HepG2 (cell line): ENCODE measurements at regions not wholly inside any gene's neighbourhood (a gene's known extent, or its start where the extent isn't known, plus 50 kb on each side); places are given as distances from the start of the nearest gene placed in this dataset.

Experiments used
- ATAC-seq: fragments of 200-7000 bp; cut with Tn5 transposase; 3 replicates; pipeline ENCODE4 v1.9.1; 2020; ENCODE audit warnings: mild to moderate bottlenecking, moderate library complexity
- BruUV-seq: library from RNA; stranded (reverse); fragments of 400-500 nt; replicated peaks from 2 replicates; lab custom pipeline; 2021; lab: Mats Ljungman, UMichigan
- CTCF ChIA-PET: fragments of 300-600 bp; formaldehyde crosslinking; extraction: SDS; loops from one replicate; lab custom pipeline; 2021; ENCODE audit warnings: low total read pairs, inconsistent platforms, low intra/inter-chr PET ratio; lab: Yijun Ruan, JAX
- POLR2A ChIA-PET: fragments of 350-600 bp; sonication (Branson Sonifier 250); formaldehyde crosslinking; loops from one replicate; lab custom pipeline; 2020; ENCODE audit warnings: antibody characterized with exemption, inconsistent platforms; lab: Yijun Ruan, JAX
- DNase-seq: peaks from one replicate; pipeline ENCODE4 v3.0.0-alpha.2; 2015; ENCODE audit warnings: low spot score
- FAIRE-seq: peaks from 3 replicates; lab custom pipeline; 2011; peaks lifted over from hg19 to GRCh38; lab: Jason Lieb, UNC
- H2AFZ ChIP-seq: one replicate; pipeline ENCODE4 v1.6.1; 2011; ENCODE audit warnings: low read length, inconsistent platforms
- H3K27ac ChIP-seq: fragments of 300-600 bp; 3 replicates; pipeline ENCODE4 v1.8.0; 2011; ENCODE audit warnings: mixed run types, mild to moderate bottlenecking, mixed read lengths, low read length, inconsistent platforms; ENCODE audit not compliant: insufficient read depth; ENCODE audit errors: extremely low read length
- H3K27me3 ChIP-seq, 2 experiments: fragments of 200-600 bp in 1 of 2; 2 replicates in 1 of 2; 3 replicates in 1 of 2; pipeline versions ENCODE4 v1.6.0 to v1.8.0; 2011; ENCODE audit warnings: low read length in 2 of 2, mild to moderate bottlenecking in 2 of 2, moderate library complexity in 2 of 2, inconsistent platforms in 1 of 2; ENCODE audit not compliant: insufficient read depth in 2 of 2, control insufficient read depth in 1 of 2
- H3K36me3 ChIP-seq, 2 experiments: fragments of 200-600 bp in 1 of 2; replicated peaks in 1 of 2; 2 replicates in 1 of 2; 3 replicates in 1 of 2; pipeline versions ENCODE4 v1.5.1 to v1.8.0; 2011; ENCODE audit warnings: low read length in 2 of 2, inconsistent platforms in 1 of 2; ENCODE audit not compliant: insufficient read depth in 2 of 2, control insufficient read depth in 1 of 2
- H3K4me1 ChIP-seq: 2 replicates; pipeline ENCODE4 v1.5.1; 2012; ENCODE audit warnings: low read length, inconsistent platforms; ENCODE audit not compliant: insufficient read depth
- H3K4me2 ChIP-seq: 2 replicates; pipeline ENCODE4 v1.6.0; 2011; ENCODE audit warnings: low read depth, low read length, inconsistent platforms
- H3K4me3 ChIP-seq, 3 experiments: fragments of 200-600 bp in 1 of 3; sonication (generic), shearing (Covaris generic) in 1 of 3; replicated peaks in 1 of 3; 2 replicates each; pipeline ENCODE4 v1.5.1; 2011 to 2016; ENCODE audit warnings: low read length in 3 of 3, inconsistent platforms in 2 of 3, low read depth in 2 of 3, mild to moderate bottlenecking in 2 of 3, control low read depth in 1 of 3, mixed read lengths in 1 of 3; ENCODE audit not compliant: insufficient read depth in 1 of 3
- H3K79me2 ChIP-seq: one replicate; pipeline ENCODE4 v1.6.1; 2011; ENCODE audit warnings: low read length, inconsistent platforms; ENCODE audit not compliant: insufficient read depth
- H3K9ac ChIP-seq: 2 replicates; pipeline ENCODE4 v1.6.0; 2011; ENCODE audit warnings: mild to moderate bottlenecking, low read depth, low read length, inconsistent platforms; ENCODE audit not compliant: insufficient read depth
- H3K9me3 ChIP-seq: 2 replicates; pipeline ENCODE4 v1.5.1; 2012; ENCODE audit warnings: mild to moderate bottlenecking, low read length
- H4K20me1 ChIP-seq: 2 replicates; pipeline ENCODE4 v1.6.0; 2011; ENCODE audit warnings: inconsistent platforms, mild to moderate bottlenecking, low read length, moderate library complexity; ENCODE audit not compliant: insufficient read depth
- DBP ChIP-seq: sonication (generic); formaldehyde crosslinking; IDR thresholded peaks from 2 replicates; pipeline ENCODE4 v1.4.0; 2020; ENCODE audit warnings: missing genetic modification reagents; ENCODE audit errors: not compliant biosample characterization
- HCFC1 ChIP-seq: fragments of 150-350 bp; IDR thresholded peaks from 2 replicates; pipeline ENCODE4 v1.6.1; 2014; ENCODE audit warnings: low read depth, low read length
- HNF4G ChIP-seq, 2 experiments: sonication (generic) in 1 of 2; formaldehyde crosslinking in 1 of 2; IDR thresholded peaks; 2 replicates each; pipeline versions ENCODE4 v1.4.0 to v1.6.1; 2011 to 2020; ENCODE audit warnings: borderline replicate concordance in 2 of 2, low read depth in 2 of 2, mild to moderate bottlenecking in 2 of 2, low read length in 1 of 2, missing genetic modification reagents in 1 of 2, moderate library complexity in 1 of 2
- SIX4 ChIP-seq: sonication (generic); formaldehyde crosslinking; IDR thresholded peaks from 2 replicates; pipeline ENCODE4 v1.4.0; 2020; ENCODE audit warnings: missing genetic modification reagents
- ZNF225 ChIP-seq: sonication (generic); formaldehyde crosslinking; IDR thresholded peaks from 2 replicates; pipeline ENCODE4 v1.4.0; 2020; ENCODE audit warnings: mild to moderate bottlenecking, missing genetic modification reagents
- ZNF776 ChIP-seq: sonication (generic); formaldehyde crosslinking; IDR thresholded peaks from 2 replicates; pipeline ENCODE4 v1.4.0; 2020; ENCODE audit warnings: mild to moderate bottlenecking, missing genetic modification reagents
- WGBS: methylation state at CpG from one replicate; pipeline ENCODE4 v1.1.6; 2017; ENCODE audit warnings: low lambda C conversion rate; 5-methylcytosine and 5-hydroxymethylcytosine counted together
- in situ Hi-C: cut with HindIII; loops from 2 replicates; pipeline ENCODE4 v1.10.0; 2017; ENCODE audit warnings: low pct_unique_long_range_greater_than_20kb; ENCODE audit not compliant: extremely low pct_ligation_motif_present
- intact Hi-C: fragments of 100-400 bp; cut with micrococcal nuclease; formaldehyde crosslinking; loops from one replicate; pipeline ENCODE4 v1.10.0; 2022; ENCODE audit not compliant: unreplicated experiment

DNA sequence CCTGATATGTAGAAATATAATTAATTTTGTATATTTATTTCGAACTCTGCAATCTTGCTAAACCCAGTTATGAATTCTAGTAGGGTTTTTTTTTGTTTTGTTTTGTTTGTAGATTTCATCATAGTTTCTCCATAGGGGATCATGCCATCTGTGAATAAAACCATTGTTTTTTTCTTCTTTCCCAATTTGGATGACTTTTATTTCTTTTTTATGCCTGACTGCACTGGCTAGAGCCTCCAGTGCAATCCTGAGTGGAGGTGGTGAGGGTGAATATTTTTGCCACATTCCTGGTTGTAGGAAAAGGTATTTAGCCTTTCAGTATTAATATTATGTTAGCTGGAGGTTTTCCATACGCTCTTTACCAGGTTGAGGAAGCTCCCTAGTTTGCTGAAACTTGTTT is 70.0 kb upstream of the GFPT2 start:
- FAIRE-seq, result no peak
- no peak for TF ChIP-seq SIX4 (CRISPR knock-in tag)
- TF ChIP-seq ZNF225 (CRISPR knock-in tag), result no peak
- TF ChIP-seq ZNF776 (CRISPR knock-in tag), result no peak
- no peak for TF ChIP-seq DBP (CRISPR knock-in tag)
- in situ Hi-C loops, result no loop called here

GRCh38 chr5:180423598-180423997 is 70.5 kb upstream of the GFPT2 start:
- WGBS, result 46% methylated on average over 5 of the region's 5 CpGs
- in situ Hi-C loops, result no loop called here
- Histone ChIP-seq H2AFZ (no peak overlapping the region), H4K20me1 (no peaks in the 10 kb centered on the region), H3K4me3 (no peak overlapping the region), H3K27me3 (peaks cover 0 to 6% of the 10 kb centered on the region in 2 experiments; a peak in 3 of 5 replicates), H3K4me2 (no peak overlapping the region), H3K4me1 (no peaks in the 10 kb centered on the region), H3K36me3 (no peaks in the 10 kb centered on the region), H3K9ac (no peak overlapping the region), H3K27ac (no peak overlapping the region), H3K9me3 (no peaks in the 10 kb centered on the region), H3K79me2 (no peaks in the 10 kb centered on the region)
- no peak for ATAC-seq
- no peak for FAIRE-seq
- TF ChIP-seq HNF4G (IDR thresholded peaks at IDR 0.05; ENCODE audit: borderline replicate concordance, low read depth, low read length), result no peak
- no peak for TF ChIP-seq HNF4G (CRISPR knock-in tag; IDR thresholded peaks at IDR 0.05; ENCODE audit: borderline replicate concordance, low read depth)
- no peak for TF ChIP-seq HCFC1
- no TSS peak for BruUV-seq
- DNase-seq, result no peak
- intact Hi-C loops, result no loop called here
- CTCF ChIA-PET, result no interaction called here
- POLR2A ChIA-PET, result no interaction called here

More for the DNA sequence above, 70.0 kb upstream of the GFPT2 start:
- BruUV-seq, result no TSS peak
- Histone ChIP-seq H3K4me3 (no peak overlapping the region), H3K9ac (no peak overlapping the region), H3K9me3 (no peaks in the 10 kb centered on the region), H3K27me3 (peaks cover 0 to 1% of the 10 kb centered on the region in 2 experiments; a peak in 3 of 5 replicates), H3K27ac (no peak overlapping the region), H3K36me3 (no peaks in the 10 kb centered on the region), H2AFZ (no peak overlapping the region), H3K79me2 (no peaks in the 10 kb centered on the region), H4K20me1 (no peaks in the 10 kb centered on the region), H3K4me2 (no peak overlapping the region), H3K4me1 (no peaks in the 10 kb centered on the region)
- no peak for ATAC-seq
- ChIA-PET CTCF (no interaction called here), POLR2A (no interaction called here)
- intact Hi-C loops, result no loop called here
- WGBS, result 37% methylated on average over 2 of the region's 2 CpGs
- no peak for DNase-seq
